Activated CD8-positive, alpha-beta T cell treated with anti-CD3 and anti-CD28 coated beads for 36 hours (primary cell): ENCODE measurements at regions not wholly inside any gene's neighbourhood (a gene's known extent, or its start where the extent isn't known, plus 50 kb on each side); places are given as distances from the start of the nearest gene placed in this dataset.
"Not testable (repeated sequence)": the region's sequence is repeated elsewhere in the genome, so short reads cannot be mapped to it uniquely, and the experiment has no call there.

Experiments
- ATAC-seq: fragments of 200-7000 bp; cut with Tn5 transposase; one replicate; pipeline ENCODE4 v1.10.0; 2021; ENCODE audit warnings: mild to moderate bottlenecking, moderate library complexity
- CTCF ChIA-PET: fragments of 350-600 bp; sonication (Branson Sonifier 250); formaldehyde crosslinking; loops from one replicate; lab custom pipeline; 2021; ENCODE audit warnings: antibody characterized with exemption; lab: Charles Lee
- POLR2A ChIA-PET: fragments of 350-600 bp; sonication (Branson Sonifier 250); formaldehyde crosslinking; loops from one replicate; lab custom pipeline; 2021; ENCODE audit warnings: antibody characterized with exemption; lab: Charles Lee
- DNase-seq: peaks from one replicate; pipeline ENCODE4 v3.0.0-alpha.2; 2020
- H3K27ac Mint-ChIP-seq: one replicate; pipeline ENCODE4 v1.8.0; 2021; ENCODE audit warnings: mild to moderate bottlenecking, mixed read lengths
- H3K27me3 Mint-ChIP-seq: one replicate; pipeline ENCODE4 v1.8.0; 2021; ENCODE audit warnings: mixed read lengths
- H3K36me3 Mint-ChIP-seq: one replicate; pipeline ENCODE4 v1.8.0; 2021; ENCODE audit warnings: low read depth, mixed read lengths
- H3K4me1 Mint-ChIP-seq: one replicate; pipeline ENCODE4 v1.8.0; 2021; ENCODE audit warnings: low read depth, mixed read lengths
- H3K4me3 Mint-ChIP-seq: one replicate; pipeline ENCODE4 v1.8.0; 2021; ENCODE audit warnings: mild to moderate bottlenecking, moderate library complexity, mixed read lengths
- H3K9me3 Mint-ChIP-seq: one replicate; pipeline ENCODE4 v1.8.0; 2021; ENCODE audit warnings: mixed read lengths
- intact Hi-C: fragments of 100-400 bp; cut with micrococcal nuclease; formaldehyde crosslinking; loops from one replicate; pipeline ENCODE4 v1.10.0; 2022
- TF ChIP-seq, protein P1 (sequence below): fragments of 200-600 bp; IDR thresholded peaks from one replicate; pipeline ENCODE4 v1.8.0; 2022; ENCODE audit warnings: antibody characterized with exemption, mild to moderate bottlenecking

DNA sequence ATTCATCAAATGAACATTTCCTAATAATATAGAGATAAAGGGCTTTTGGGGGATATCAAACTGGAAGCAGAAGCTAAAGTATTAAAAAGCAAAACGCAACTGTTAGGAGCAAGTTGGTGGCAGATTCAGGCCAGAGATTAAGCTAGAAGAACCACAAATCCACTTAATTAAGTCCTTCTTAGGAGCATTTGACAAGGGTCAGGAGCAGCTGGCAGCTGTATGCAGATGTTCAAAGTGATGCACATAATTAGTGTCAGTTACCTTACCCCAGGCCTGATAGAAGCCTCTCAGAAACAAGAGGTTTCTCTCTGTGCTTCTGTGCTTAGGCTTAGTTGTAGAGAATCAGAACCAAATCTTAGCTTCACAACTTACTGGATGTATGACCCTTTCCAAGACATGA, 546.5 kb upstream of the ANO5 start:
- no peak for DNase-seq
- Mint-ChIP-seq H3K4me1 (no peaks in the 10 kb centered on the region), H3K36me3 (no peaks in the 10 kb centered on the region), H3K27me3 (no peaks in the 10 kb centered on the region), H3K27ac (no peak overlapping the region), H3K4me3 (no peak overlapping the region), H3K9me3 (peaks cover 6% of the 10 kb centered on the region)
- TF ChIP-seq, protein P1, sequence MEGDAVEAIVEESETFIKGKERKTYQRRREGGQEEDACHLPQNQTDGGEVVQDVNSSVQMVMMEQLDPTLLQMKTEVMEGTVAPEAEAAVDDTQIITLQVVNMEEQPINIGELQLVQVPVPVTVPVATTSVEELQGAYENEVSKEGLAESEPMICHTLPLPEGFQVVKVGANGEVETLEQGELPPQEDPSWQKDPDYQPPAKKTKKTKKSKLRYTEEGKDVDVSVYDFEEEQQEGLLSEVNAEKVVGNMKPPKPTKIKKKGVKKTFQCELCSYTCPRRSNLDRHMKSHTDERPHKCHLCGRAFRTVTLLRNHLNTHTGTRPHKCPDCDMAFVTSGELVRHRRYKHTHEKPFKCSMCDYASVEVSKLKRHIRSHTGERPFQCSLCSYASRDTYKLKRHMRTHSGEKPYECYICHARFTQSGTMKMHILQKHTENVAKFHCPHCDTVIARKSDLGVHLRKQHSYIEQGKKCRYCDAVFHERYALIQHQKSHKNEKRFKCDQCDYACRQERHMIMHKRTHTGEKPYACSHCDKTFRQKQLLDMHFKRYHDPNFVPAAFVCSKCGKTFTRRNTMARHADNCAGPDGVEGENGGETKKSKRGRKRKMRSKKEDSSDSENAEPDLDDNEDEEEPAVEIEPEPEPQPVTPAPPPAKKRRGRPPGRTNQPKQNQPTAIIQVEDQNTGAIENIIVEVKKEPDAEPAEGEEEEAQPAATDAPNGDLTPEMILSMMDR: no peak
- POLR2A ChIA-PET: no interaction called here
- CTCF ChIA-PET: no interaction called here
- intact Hi-C loops: no loop called here
- no peak for ATAC-seq

DNA sequence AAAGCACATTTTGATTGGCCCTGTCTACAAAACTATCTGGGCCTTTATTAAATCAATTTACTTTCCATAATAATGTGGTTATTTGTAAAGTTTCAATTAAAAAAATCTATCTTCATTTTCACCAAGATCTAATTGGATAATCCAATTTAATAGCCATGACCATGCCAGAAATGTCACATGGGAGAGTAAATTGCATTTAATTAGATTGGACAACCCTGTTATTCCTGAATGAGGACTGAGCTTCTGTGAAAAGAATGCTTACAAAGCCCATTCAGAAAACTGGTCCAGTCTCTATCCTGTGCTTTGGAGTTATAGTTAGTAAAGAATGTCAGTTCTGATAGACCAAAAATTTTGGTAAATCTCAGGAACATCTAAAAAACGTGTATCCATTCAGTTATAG, 541.9 kb upstream of the ANO5 start:
- CTCF ChIA-PET: no interaction called here
- H3K27me3 Mint-ChIP-seq: no peaks in the 10 kb centered on the region

DNA sequence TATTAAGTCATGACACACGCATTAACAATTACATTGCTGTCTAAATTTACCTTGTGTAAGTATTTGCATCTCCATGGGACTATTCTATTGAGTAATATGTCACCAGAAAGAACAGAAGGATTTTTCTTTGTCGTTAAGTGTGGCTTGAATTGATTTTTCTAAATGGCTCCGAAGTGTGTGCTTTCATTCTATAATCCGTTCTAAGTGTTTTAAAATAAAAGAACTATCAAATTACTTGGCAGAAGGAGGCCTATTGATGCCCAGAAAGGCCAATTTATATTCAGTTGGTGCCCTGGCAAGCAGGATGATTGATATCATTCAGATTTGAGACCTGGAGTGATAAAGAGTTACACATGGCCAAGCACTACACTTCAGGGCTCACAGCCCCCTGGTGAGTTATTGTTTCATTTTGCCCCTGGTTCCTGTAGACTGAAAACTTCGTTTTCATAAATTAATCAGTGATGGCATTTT, 538.9 kb upstream of the ANO5 start:
- intact Hi-C loops: no loop called here
- H3K4me1 Mint-ChIP-seq: no peaks in the 10 kb centered on the region
- no peak for DNase-seq
- no peak overlapping the region for H3K27ac Mint-ChIP-seq
- TF ChIP-seq, protein P1: no peak
- CTCF ChIA-PET: no interaction called here
- no peaks in the 10 kb centered on the region for H3K27me3 Mint-ChIP-seq
- H3K9me3 Mint-ChIP-seq: peaks cover 6% of the 10 kb centered on the region
- POLR2A ChIA-PET: no interaction called here
- no peaks in the 10 kb centered on the region for H3K36me3 Mint-ChIP-seq
- H3K4me3 Mint-ChIP-seq: no peak overlapping the region
- ATAC-seq: no peak

More for the DNA sequence above, 541.9 kb upstream of the ANO5 start:
- H3K27ac Mint-ChIP-seq: no peak overlapping the region
- ATAC-seq (no peak), DNase-seq (no peak)
- no peaks in the 10 kb centered on the region for H3K4me1 Mint-ChIP-seq
- H3K9me3 Mint-ChIP-seq: peaks cover 4% of the 10 kb centered on the region
- intact Hi-C loops: no loop called here
- TF ChIP-seq, protein P1: no peak
- POLR2A ChIA-PET: no interaction called here
- H3K4me3 Mint-ChIP-seq: no peak overlapping the region
- no peaks in the 10 kb centered on the region for H3K36me3 Mint-ChIP-seq

DNA sequence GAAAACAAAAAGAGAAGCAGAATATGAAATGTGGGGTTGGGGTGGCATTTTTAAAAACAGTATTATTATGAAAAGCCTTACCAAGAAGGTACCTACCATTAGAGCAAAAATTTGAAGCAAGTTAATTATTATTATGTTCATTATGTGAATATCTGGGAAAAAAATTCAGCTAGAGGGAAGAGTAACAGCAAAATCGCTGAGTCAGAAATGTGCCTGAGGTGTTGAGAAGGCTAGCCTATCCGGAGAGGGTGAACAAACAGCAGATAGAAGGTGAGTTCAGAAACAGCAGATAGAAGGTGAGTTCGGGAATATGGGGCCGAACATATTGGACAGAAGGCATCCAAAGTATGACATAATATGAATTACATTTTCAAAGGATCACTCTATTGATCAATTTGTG, 536.8 kb upstream of the ANO5 start:
- POLR2A ChIA-PET: no interaction called here
- no peak overlapping the region for H3K4me3 Mint-ChIP-seq
- DNase-seq (no peak), ATAC-seq (no peak)
- no peaks in the 10 kb centered on the region for H3K27me3 Mint-ChIP-seq
- H3K36me3 Mint-ChIP-seq: no peaks in the 10 kb centered on the region
- H3K4me1 Mint-ChIP-seq: no peaks in the 10 kb centered on the region
- peaks cover 9% of the 10 kb centered on the region for H3K9me3 Mint-ChIP-seq
- CTCF ChIA-PET: no interaction called here
- H3K27ac Mint-ChIP-seq: no peak overlapping the region
- TF ChIP-seq, protein P1: no peak
- intact Hi-C loops: no loop called here

DNA sequence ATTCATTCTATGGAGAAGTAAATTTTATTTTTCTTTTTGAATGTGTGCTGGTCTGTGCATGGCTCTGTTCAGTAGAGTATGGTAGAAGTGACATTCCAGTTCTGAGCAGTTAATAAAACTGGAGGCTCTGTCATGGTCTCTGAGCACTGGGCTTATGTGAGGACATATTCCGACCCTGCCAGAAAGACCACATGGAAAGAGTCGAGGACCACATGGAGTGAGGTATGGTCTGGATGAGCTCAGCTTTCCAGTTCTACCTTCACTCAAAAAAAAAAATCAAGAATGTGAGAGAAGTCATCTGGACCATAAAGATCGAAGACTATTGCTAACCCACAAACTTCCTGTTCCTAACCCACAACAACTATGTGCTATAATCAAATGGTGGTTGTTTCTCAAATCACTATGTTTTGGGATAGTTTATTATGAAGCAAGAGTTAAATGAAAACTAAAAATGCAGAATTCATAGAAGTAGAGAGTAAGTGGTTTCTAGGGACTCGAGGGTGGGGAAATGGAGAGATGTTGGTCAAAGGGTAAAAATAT, 534.2 kb upstream of the ANO5 start:
- no peaks in the 10 kb centered on the region for H3K27me3 Mint-ChIP-seq
- intact Hi-C loops: no loop called here
- ATAC-seq: no peak
- H3K27ac Mint-ChIP-seq: no peak overlapping the region
- H3K4me3 Mint-ChIP-seq: no peak overlapping the region
- H3K9me3 Mint-ChIP-seq: peaks cover 12% of the 10 kb centered on the region
- no peaks in the 10 kb centered on the region for H3K4me1 Mint-ChIP-seq
- H3K36me3 Mint-ChIP-seq: no peaks in the 10 kb centered on the region
- CTCF ChIA-PET: no interaction called here
- no peak for DNase-seq
- POLR2A ChIA-PET: no interaction called here
- TF ChIP-seq, protein P1: no peak

DNA sequence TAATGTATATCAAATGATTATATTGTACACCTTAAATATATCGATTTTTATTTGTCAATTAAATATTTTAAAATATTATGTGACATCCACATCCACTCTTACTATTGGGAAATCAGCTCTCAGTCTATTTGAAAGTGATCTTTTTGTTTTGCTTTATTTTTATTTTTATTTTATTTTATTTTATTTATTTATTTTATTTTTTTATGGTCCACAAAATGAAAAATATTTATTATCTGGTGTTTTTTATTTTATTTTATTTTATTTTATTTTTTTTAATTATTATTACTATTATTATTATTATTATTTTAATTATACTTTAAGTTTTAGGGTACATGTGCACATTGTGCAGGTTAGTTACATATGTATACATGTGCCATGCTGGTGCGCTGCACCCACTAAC, 533.5 kb upstream of the ANO5 start:
- DNase-seq, POLR2A ChIA-PET, H3K27ac Mint-ChIP-seq, H3K4me1 Mint-ChIP-seq, H3K27me3 Mint-ChIP-seq, intact Hi-C loops, H3K36me3 Mint-ChIP-seq, ATAC-seq, CTCF ChIA-PET, H3K4me3 Mint-ChIP-seq: not testable (repeated sequence)
- H3K9me3 Mint-ChIP-seq: peaks cover 12% of the 10 kb centered on the region
